ENCODE measurements at regions not wholly inside any gene's neighbourhood (a gene's known extent, or its start where the extent isn't known, plus 50 kb on each side); places are given as distances from the start of the nearest gene placed in this dataset.
A peak's percentile ranks its signal among the peaks of the same experiment; 100 is the strongest.
"Not testable (repeated sequence)": the region's sequence is repeated elsewhere in the genome, so short reads cannot be mapped to it uniquely, and the experiment has no call there.

DNA sequence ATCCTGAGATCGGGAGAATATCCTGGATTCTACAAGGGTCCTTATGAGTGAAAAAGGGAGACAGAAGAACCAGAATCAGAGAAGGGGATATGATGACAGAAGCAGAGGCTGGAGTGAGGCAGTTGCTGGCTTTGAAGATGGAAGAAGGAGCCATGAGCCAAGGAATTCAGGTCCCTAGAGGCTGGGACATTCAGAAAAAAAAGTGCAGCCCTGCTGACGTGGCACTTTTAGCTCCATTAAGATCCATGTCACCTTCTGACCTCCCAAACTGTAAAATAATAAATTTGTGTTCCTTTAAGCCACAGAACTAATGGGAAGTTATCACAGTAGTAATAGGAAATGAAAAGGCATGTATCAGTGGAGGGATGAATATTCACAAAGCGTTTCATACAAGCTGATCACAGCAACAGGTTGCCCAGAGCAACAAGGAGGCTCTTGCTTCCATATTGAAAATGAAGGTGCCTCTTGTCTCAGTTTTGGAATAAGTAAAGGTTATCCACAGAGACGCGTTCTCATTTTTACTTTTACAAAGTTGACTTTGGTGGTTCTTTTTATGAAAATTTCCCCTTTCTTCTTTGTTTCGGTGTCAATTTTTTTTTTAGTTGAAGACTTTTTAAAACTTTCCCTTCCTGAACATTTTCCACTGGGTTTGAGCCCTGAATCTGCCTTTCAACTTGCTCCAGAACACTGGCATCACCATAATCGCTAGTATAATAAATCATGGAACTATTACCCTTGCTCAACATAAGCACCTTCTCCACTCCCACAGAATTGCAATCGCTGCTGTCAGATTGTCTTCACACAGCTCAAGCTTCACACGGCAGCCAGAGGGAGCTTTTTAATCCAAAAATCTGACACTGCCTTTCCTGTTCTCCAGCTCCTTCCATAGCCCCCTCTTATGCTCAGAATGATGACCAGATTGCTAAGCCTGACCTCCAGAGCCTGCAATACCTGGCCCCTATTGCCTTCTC, 127.6 kb upstream of the RBPJ start:
- peaks cover 0 to 10% (median 2%) of the 10 kb centered on the region in 4 donors for H3K4me1 ChIP-seq
- no peak for TF ChIP-seq EP300 (IDR thresholded peaks at IDR 0.05)
- peak in 2 of 3 experiments; percentile 7 to 9 for TF ChIP-seq CTCF (IDR thresholded peaks at IDR 0.05)
- no peaks in the 10 kb centered on the region for H3K27me3 ChIP-seq
- H3K4me3 ChIP-seq = no peak overlapping the region
- H3K36me3 ChIP-seq = no peaks in the 10 kb centered on the region
- intact Hi-C loops (cut with DNase I) = no loop called here
- 56% methylated on average over 9 of the region's 9 CpGs for WGBS
- no peaks in the 10 kb centered on the region for H3K9me3 ChIP-seq
- H3K27ac ChIP-seq (replicated peaks in 1 of 4) = no peak overlapping the region
- DNase-seq (ENCODE audit: extremely low spot score) = no peak

- TF ChIP-seq CTCF (IDR thresholded peaks at IDR 0.05) (no peak), EP300 (IDR thresholded peaks at IDR 0.05) (no peak), POLR2AphosphoS5 (IDR thresholded peaks at IDR 0.05) (no peak), POLR2A (IDR thresholded peaks at IDR 0.05; ENCODE audit: low read depth) (no peak)
- Histone ChIP-seq H3K4me1 (peaks cover 0 to 10% (median 2%) of the 10 kb centered on the region in 4 donors), H3K27me3 (no peaks in the 10 kb centered on the region), H3K9me3 (no peaks in the 10 kb centered on the region), H3K27ac (replicated peaks in 1 of 4) (no peak overlapping the region), H3K36me3 (no peaks in the 10 kb centered on the region), H3K4me3 (no peak overlapping the region)
- intact Hi-C loops (cut with DNase I) = no loop called here
- 95% methylated on average over 3 of the region's 3 CpGs for WGBS
- DNase-seq (ENCODE audit: extremely low spot score) = no peak
Observed at GRCh38 chr4:26194764-26195163, 126.0 kb upstream of the RBPJ start.

GRCh38 chr4:26196567-26196966, 124.2 kb upstream of the RBPJ start:
- Histone ChIP-seq H3K4me3 (no peak overlapping the region), H3K36me3 (no peaks in the 10 kb centered on the region), H3K9me3 (no peaks in the 10 kb centered on the region), H3K27ac (replicated peaks in 1 of 4) (no peak overlapping the region), H3K27me3 (no peaks in the 10 kb centered on the region), H3K4me1 (peaks cover 0 to 10% (median 2%) of the 10 kb centered on the region in 4 donors)
- 81% methylated on average over 5 of the region's 5 CpGs for WGBS
- intact Hi-C loops (cut with DNase I) = no loop called here
- DNase-seq (ENCODE audit: extremely low spot score) = no peak
- TF ChIP-seq POLR2AphosphoS5 (IDR thresholded peaks at IDR 0.05) = no peak
- TF ChIP-seq EP300 (IDR thresholded peaks at IDR 0.05) = no peak
- no peak for TF ChIP-seq POLR2A (IDR thresholded peaks at IDR 0.05; ENCODE audit: low read depth)
- TF ChIP-seq CTCF (IDR thresholded peaks at IDR 0.05) = no peak

- no peak for TF ChIP-seq POLR2AphosphoS5 (IDR thresholded peaks at IDR 0.05)
- no peak for TF ChIP-seq EP300 (IDR thresholded peaks at IDR 0.05)
- no peak for TF ChIP-seq CTCF (IDR thresholded peaks at IDR 0.05)
- TF ChIP-seq POLR2A (IDR thresholded peaks at IDR 0.05; ENCODE audit: low read depth) = no peak
- DNase-seq (ENCODE audit: extremely low spot score) = no peak
- Histone ChIP-seq H3K4me1 (peaks cover 0 to 10% (median 2%) of the 10 kb centered on the region in 4 donors), H3K9me3 (no peaks in the 10 kb centered on the region), H3K36me3 (no peaks in the 10 kb centered on the region), H3K4me3 (no peak overlapping the region), H3K27ac (replicated peaks in 1 of 4) (no peak overlapping the region), H3K27me3 (no peaks in the 10 kb centered on the region)
- intact Hi-C loops (cut with DNase I) = no loop called here
- WGBS = 61% methylated on average over 9 of the region's 9 CpGs
Observed at GRCh38 chr4:26197018-26197779, 123.6 kb upstream of the RBPJ start.

DNA sequence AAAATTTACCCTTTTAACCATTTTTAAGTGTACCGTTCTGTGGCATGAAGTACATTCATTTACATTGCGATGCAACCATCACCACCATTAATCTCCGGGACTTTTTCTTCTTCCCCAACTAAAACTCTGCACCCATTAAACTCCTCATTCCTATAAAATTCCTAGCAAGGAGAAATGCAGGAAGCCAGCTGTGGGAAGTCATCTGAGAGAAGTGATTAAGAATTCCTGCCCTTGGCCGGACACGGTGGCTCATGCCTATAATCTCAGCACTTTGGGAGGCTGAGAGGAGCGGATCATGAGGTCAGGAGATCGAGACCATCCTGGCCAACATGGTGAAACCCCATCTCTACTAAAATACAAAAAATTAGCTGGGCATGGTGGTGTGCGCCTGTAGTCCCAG, 121.9 kb upstream of the RBPJ start:
- H3K9me3 ChIP-seq; H3K36me3 ChIP-seq; H3K27ac ChIP-seq (replicated peaks in 1 of 4); H3K4me1 ChIP-seq; H3K27me3 ChIP-seq; intact Hi-C loops (cut with DNase I); DNase-seq (ENCODE audit: extremely low spot score); H3K4me3 ChIP-seq: not testable (repeated sequence)
- WGBS = 87% methylated on average over 8 of the region's 8 CpGs

Measured in esophagus muscularis mucosa (tissue), 4 donors.